Stomach (tissue), 8 donors: ENCODE measurements at regions not wholly inside any gene's neighbourhood (a gene's known extent, or its start where the extent isn't known, plus 50 kb on each side); places are given as distances from the start of the nearest gene placed in this dataset.

Experiments
- DNase-seq, 2 donors: peaks; one replicate each; pipeline versions ENCODE4 v3.0.0 to v3.0.0-alpha.2; 2013 to 2019
- H3K27ac ChIP-seq, 5 donors: fragments of 200-600 bp in 4 of 5; sonication (generic) in 4 of 5; one replicate each; pipeline ENCODE4 v1.5.1; 2013 to 2019; ENCODE audit warnings: mild to moderate bottlenecking in 1 of 5, moderate library complexity in 1 of 5
- H3K27me3 ChIP-seq, 3 donors: fragments of 200-600 bp; sonication (generic); one replicate each; pipeline ENCODE4 v1.5.1; 2017 to 2019; ENCODE audit warnings: mixed run types in 1 of 3
- H3K36me3 ChIP-seq, 4 donors: fragments of 200-600 bp; sonication (generic); 1 replicate in 3 of 4; 2 replicates in 1 of 4; pipeline ENCODE4 v1.5.1; 2016 to 2019
- H3K4me1 ChIP-seq, 4 donors: fragments of 200-600 bp; sonication (generic); one replicate each; pipeline ENCODE4 v1.5.1; 2016 to 2019
- H3K4me3 ChIP-seq, 4 donors: fragments of 200-600 bp; sonication (generic) in 3 of 4; one replicate each; pipeline ENCODE4 v1.5.1; 2016 to 2019; ENCODE audit warnings: mild to moderate bottlenecking in 1 of 4
- H3K9me3 ChIP-seq, 4 donors: fragments of 200-600 bp; sonication (generic); one replicate each; pipeline ENCODE4 v1.5.1; 2016 to 2019
- CTCF ChIP-seq, 7 experiments: fragments of 450-650 bp in 4 of 7; fragments of 200-600 bp in 3 of 7; sonication (generic) in 3 of 7; IDR thresholded peaks; one replicate each; pipeline ENCODE4 v1.5.1; 2016 to 2019; ENCODE audit warnings: antibody characterized with exemption in 7 of 7, control low read depth in 2 of 7, mild to moderate bottlenecking in 1 of 7
- EP300 ChIP-seq: sonication (generic); formaldehyde crosslinking; IDR thresholded peaks from one replicate; pipeline ENCODE4 v1.6.1; 2017; ENCODE audit warnings: antibody characterized with exemption
- POLR2A ChIP-seq, 4 donors: fragments of 450-650 bp; IDR thresholded peaks; one replicate each; pipeline ENCODE4 v1.6.1; 2016; ENCODE audit warnings: antibody characterized with exemption in 4 of 4, control low read depth in 2 of 4, mild to moderate bottlenecking in 1 of 4, moderate library complexity in 1 of 4
- POLR2AphosphoS5 ChIP-seq, 3 donors: sonication (generic); formaldehyde crosslinking; IDR thresholded peaks; one replicate each; pipeline ENCODE4 v1.6.1; 2016; ENCODE audit warnings: antibody characterized with exemption in 3 of 3
- WGBS, 5 donors: extraction: QIAGEN DNeasy Blood & Tissue Kit in 3 of 5; methylation state at CpG; one replicate each; pipeline versions ENCODE4 v1.1.5 to v1.1.7; 2013 to 2018; 5-methylcytosine and 5-hydroxymethylcytosine counted together
- intact Hi-C: fragments of 100-400 bp; cut with DNase I; formaldehyde crosslinking; loops from one replicate; pipeline ENCODE4 v1.15.1; 2023; ENCODE audit warnings: low total_unique reads
- donor health status: healthy with polysubstance abuse.
- donor health status: Bipolar disorder and iron deficiency.
- donor health status: healthy.

- no peaks in the 10 kb centered on the region for H3K9me3 ChIP-seq
- WGBS, 5 donors, result 83 to 92% (median 88%) methylated on average over 2 of the region's 2 CpGs
- H3K36me3 ChIP-seq, result no peaks in the 10 kb centered on the region
- H3K4me1 ChIP-seq, result peaks cover 0 to 8% (median 3%) of the 10 kb centered on the region in 4 donors
- H3K27ac ChIP-seq, result no peak overlapping the region
- TF ChIP-seq POLR2A (IDR thresholded peaks at IDR 0.05), result no peak
- TF ChIP-seq EP300, result no peak
- TF ChIP-seq POLR2AphosphoS5 (IDR thresholded peaks at IDR 0.05), result no peak
- no peak for TF ChIP-seq CTCF (IDR thresholded peaks at IDR 0.05)
- H3K4me3 ChIP-seq, result no peak overlapping the region
- no peaks in the 10 kb centered on the region for H3K27me3 ChIP-seq
- intact Hi-C loops, result no loop called here
- DNase-seq, result no peak
Observed at GRCh38 chr14:61174987-61175386, 106.2 kb downstream of the TMEM30B start.

GRCh38 chr14:61174441-61174891 is 106.7 kb downstream of the TMEM30B start:
- peaks cover 0 to 8% (median 3%) of the 10 kb centered on the region in 4 donors for H3K4me1 ChIP-seq
- no peak overlapping the region for H3K27ac ChIP-seq
- intact Hi-C loops, result no loop called here
- no peaks in the 10 kb centered on the region for H3K27me3 ChIP-seq
- TF ChIP-seq CTCF (IDR thresholded peaks at IDR 0.05), result no peak
- TF ChIP-seq POLR2A (IDR thresholded peaks at IDR 0.05), result no peak
- TF ChIP-seq POLR2AphosphoS5 (IDR thresholded peaks at IDR 0.05), result no peak
- TF ChIP-seq EP300, result no peak
- no peaks in the 10 kb centered on the region for H3K36me3 ChIP-seq
- 70 to 86% (median 80%) methylated on average over 6 of the region's 6 CpGs for WGBS, 5 donors
- no peaks in the 10 kb centered on the region for H3K9me3 ChIP-seq
- H3K4me3 ChIP-seq, result no peak overlapping the region
- DNase-seq, result no peak

GRCh38 chr14:61171727-61172126 is 109.4 kb downstream of the TMEM30B start:
- H3K36me3 ChIP-seq, result no peaks in the 10 kb centered on the region
- no peak for DNase-seq
- TF ChIP-seq POLR2AphosphoS5 (IDR thresholded peaks at IDR 0.05) (no peak), POLR2A (IDR thresholded peaks at IDR 0.05) (no peak), CTCF (IDR thresholded peaks at IDR 0.05) (no peak), EP300 (no peak)
- H3K27me3 ChIP-seq, result no peaks in the 10 kb centered on the region
- H3K4me3 ChIP-seq, result no peak overlapping the region
- no peaks in the 10 kb centered on the region for H3K9me3 ChIP-seq
- no peaks in the 10 kb centered on the region for H3K4me1 ChIP-seq
- intact Hi-C loops, result no loop called here
- H3K27ac ChIP-seq, result no peak overlapping the region
- 38 to 75% (median 70%) methylated on average over 2 of the region's 2 CpGs for WGBS, 5 donors

GRCh38 chr14:61168141-61168540 is 113.0 kb downstream of the TMEM30B start:
- DNase-seq, result no peak
- WGBS, 5 donors, result 93 to 97% (median 94%) methylated on average over 1 of the region's 1 CpG
- H3K36me3 ChIP-seq, result no peaks in the 10 kb centered on the region
- H3K27ac ChIP-seq, result no peak overlapping the region
- no peak overlapping the region for H3K4me3 ChIP-seq
- H3K9me3 ChIP-seq, result no peaks in the 10 kb centered on the region
- TF ChIP-seq CTCF (IDR thresholded peaks at IDR 0.05) (no peak), EP300 (no peak), POLR2AphosphoS5 (IDR thresholded peaks at IDR 0.05) (no peak), POLR2A (IDR thresholded peaks at IDR 0.05) (no peak)
- intact Hi-C loops, result no loop called here
- no peaks in the 10 kb centered on the region for H3K4me1 ChIP-seq
- no peaks in the 10 kb centered on the region for H3K27me3 ChIP-seq
